Endothelial cell of umbilical vein (primary cell): ENCODE measurements at regions not wholly inside any gene's neighbourhood (a gene's known extent, or its start where the extent isn't known, plus 50 kb on each side); places are given as distances from the start of the nearest gene placed in this dataset.

Source experiments
- BruUV-seq: library from RNA; stranded (reverse); fragments of 400-500 nt; replicated peaks from 2 replicates; lab custom pipeline; 2021; lab: Mats Ljungman, UMichigan
- CTCF ChIA-PET: fragments of 300-600, 350-600 bp; sonication (Branson Sonifier 250); formaldehyde crosslinking; loops from one replicate; lab custom pipeline; 2021; ENCODE audit warnings: antibody characterized with exemption, inconsistent platforms; lab: Charles Lee
- POLR2A ChIA-PET: fragments of 300-600, 350-600 bp; sonication (Branson Sonifier 250); formaldehyde crosslinking; loops from one replicate; lab custom pipeline; 2021; ENCODE audit warnings: antibody characterized with exemption, inconsistent platforms; lab: Charles Lee
- DNase-seq: peaks from one replicate; pipeline ENCODE4 v3.0.0-alpha.2; 2011; ENCODE audit warnings: low read depth, low spot score
- FAIRE-seq: peaks from 2 replicates; lab custom pipeline; 2011; peaks lifted over from hg19 to GRCh38; lab: Jason Lieb, UNC
- H2AFZ ChIP-seq: 2 replicates; pipeline ENCODE4 v1.6.0; 2012; ENCODE audit warnings: low read depth, low read length, control low read depth, inconsistent platforms
- H3K27ac ChIP-seq: 2 replicates; pipeline ENCODE4 v1.5.1; 2011; ENCODE audit warnings: low read depth, mild to moderate bottlenecking, control low read depth, low read length, moderate library complexity; ENCODE audit not compliant: insufficient read depth
- H3K27me3 ChIP-seq, 2 experiments: 2 replicates each; pipeline versions ENCODE4 v1.6.0 to v1.6.1; 2011; ENCODE audit warnings: low read length in 2 of 2, mixed read lengths in 1 of 2; ENCODE audit not compliant: control insufficient read depth in 2 of 2, insufficient read depth in 2 of 2
- H3K36me3 ChIP-seq, 2 experiments: 2 replicates in 1 of 2; 3 replicates in 1 of 2; pipeline ENCODE4 v1.5.1; 2011; ENCODE audit warnings: low read length in 2 of 2, mild to moderate bottlenecking in 1 of 2, moderate library complexity in 1 of 2; ENCODE audit not compliant: control insufficient read depth in 2 of 2, insufficient read depth in 2 of 2; ENCODE audit errors: extremely low read depth in 1 of 2
- H3K4me1 ChIP-seq: 3 replicates; pipeline ENCODE4 v1.5.1; 2011; ENCODE audit warnings: mild to moderate bottlenecking, low read length; ENCODE audit not compliant: control insufficient read depth, insufficient read depth; ENCODE audit errors: extremely low read depth
- H3K4me2 ChIP-seq: 2 replicates; pipeline ENCODE4 v1.6.1; 2011; ENCODE audit warnings: low read length, control low read depth, mixed read lengths; ENCODE audit not compliant: insufficient read depth
- H3K4me3 ChIP-seq, 3 experiments: fragments of 200-600 bp in 1 of 3; sonication (generic), shearing (Covaris generic) in 1 of 3; replicated peaks in 1 of 3; 2 replicates each; pipeline ENCODE4 v1.5.1; 2011 to 2016; ENCODE audit warnings: control low read depth in 3 of 3, low read length in 3 of 3, mild to moderate bottlenecking in 2 of 3, inconsistent platforms in 1 of 3, low read depth in 1 of 3, moderate library complexity in 1 of 3; ENCODE audit not compliant: insufficient read depth in 1 of 3
- H3K79me2 ChIP-seq: 2 replicates; pipeline ENCODE4 v1.6.0; 2012; ENCODE audit warnings: low read length, inconsistent platforms; ENCODE audit not compliant: control insufficient read depth, insufficient read depth
- H3K9ac ChIP-seq: replicated peaks from 2 replicates; pipeline ENCODE3; 2011; ENCODE audit warnings: low read length, control low read depth; ENCODE audit not compliant: insufficient read depth; ENCODE audit errors: extremely low read depth
- H3K9me1 ChIP-seq: replicated peaks from 3 replicates; pipeline ENCODE4 v1.6.0; 2011; ENCODE audit warnings: mild to moderate bottlenecking, low read length; ENCODE audit not compliant: control insufficient read depth, insufficient read depth; ENCODE audit errors: extremely low read depth
- H3K9me3 ChIP-seq: replicated peaks from 2 replicates; pipeline ENCODE4 v1.5.1; 2012; ENCODE audit warnings: low read length, inconsistent platforms; ENCODE audit not compliant: control insufficient read depth, insufficient read depth
- H4K20me1 ChIP-seq: replicated peaks from 2 replicates; pipeline ENCODE3; 2011; ENCODE audit warnings: mild to moderate bottlenecking, low read length; ENCODE audit not compliant: control insufficient read depth, insufficient read depth; ENCODE audit errors: extremely low read depth
- EZH2 ChIP-seq: IDR thresholded peaks from 2 replicates; pipeline ENCODE4 v1.6.1; 2012; ENCODE audit warnings: borderline replicate concordance, low read depth, mild to moderate bottlenecking, moderate library complexity, low read length, inconsistent platforms; ENCODE audit not compliant: severe bottlenecking
- FOS ChIP-seq: IDR thresholded peaks from 2 replicates; pipeline ENCODE4 v1.6.1; 2011; ENCODE audit warnings: mild to moderate bottlenecking, low read length, moderate library complexity, borderline replicate concordance; ENCODE audit not compliant: insufficient read depth
- GATA2 ChIP-seq: IDR thresholded peaks from 2 replicates; pipeline ENCODE4 v1.7.0; 2011; ENCODE audit warnings: low read depth, mild to moderate bottlenecking, moderate library complexity, mixed read lengths, low read length; ENCODE audit not compliant: insufficient read length, insufficient read depth
- JUN ChIP-seq: IDR thresholded peaks from 2 replicates; pipeline ENCODE4 v1.6.1; 2011; ENCODE audit warnings: borderline replicate concordance, low read depth; ENCODE audit not compliant: insufficient read length, insufficient read depth
- MYC ChIP-seq: IDR thresholded peaks from one replicate; pipeline ENCODE4 v1.6.1; 2011; ENCODE audit warnings: mild to moderate bottlenecking, low read depth, low read length
- POLR2A ChIP-seq: IDR thresholded peaks from 2 replicates; pipeline ENCODE4 v1.6.1; 2012; ENCODE audit warnings: low read depth, mild to moderate bottlenecking, control low read depth, low read length
- POLR2AphosphoS5 ChIP-seq: IDR thresholded peaks from 2 replicates; pipeline ENCODE4 v1.6.1; 2012; ENCODE audit warnings: low read depth, mild to moderate bottlenecking, control low read depth, low read length, moderate library complexity; ENCODE audit not compliant: insufficient read depth
- dilution Hi-C: fragments of 300-500 bp; cut with MboI; formaldehyde crosslinking; loops from one replicate; pipeline ENCODE4 v1.15.0; 2019; ENCODE audit warnings: low sequenced_read_pairs; ENCODE audit not compliant: extremely low pct_ligation_motif_present
- intact Hi-C: fragments of 100-400 bp; cut with micrococcal nuclease; formaldehyde crosslinking; loops from one replicate; pipeline ENCODE4 v1.10.0; 2022
- TF ChIP-seq, protein P1 (sequence below): IDR thresholded peaks from 2 replicates; pipeline ENCODE4 v1.6.1; 2011; ENCODE audit not compliant: insufficient read depth, insufficient read length
- TF ChIP-seq, protein P2 (sequence below), 2 donors: IDR thresholded peaks; 1 replicate in 1 of 2; 2 replicates in 1 of 2; pipeline ENCODE4 v1.5.1; 2011; ENCODE audit warnings: low read length in 2 of 2, mild to moderate bottlenecking in 2 of 2, moderate library complexity in 2 of 2, control low read depth in 1 of 2, inconsistent platforms in 1 of 2, low read depth in 1 of 2; ENCODE audit not compliant: insufficient read depth in 1 of 2; ENCODE audit errors: extremely low read depth in 1 of 2

DNA sequence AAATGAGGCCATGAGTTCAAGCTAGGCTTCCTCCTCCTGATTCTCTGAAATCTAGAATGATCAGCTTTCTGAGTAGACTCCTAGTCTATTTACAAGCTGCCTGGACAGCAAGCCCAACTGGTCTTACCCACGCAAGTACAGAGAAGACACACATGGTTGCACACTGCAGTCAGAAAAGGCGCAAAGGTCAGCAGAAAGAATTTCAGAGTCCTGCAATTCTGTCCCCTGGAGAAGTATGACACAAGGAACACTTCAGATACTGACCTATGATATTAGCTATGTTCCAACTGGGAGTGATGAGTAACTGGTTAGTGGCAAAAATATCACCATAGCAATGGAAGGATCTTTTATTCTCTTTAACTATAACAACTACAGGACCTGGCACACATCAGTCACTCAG lies 336.1 kb upstream of the PKDCC start:
- DNase-seq (no peak), FAIRE-seq (no peak)
- dilution Hi-C loops = no loop called here

More for the DNA sequence above, 336.1 kb upstream of the PKDCC start:
- H3K27ac ChIP-seq = no peak overlapping the region
- intact Hi-C loops = no loop called here
- no peaks in the 10 kb centered on the region for H3K79me2 ChIP-seq
- H2AFZ ChIP-seq = no peak overlapping the region
- H3K9me3 ChIP-seq = no peaks in the 10 kb centered on the region
- H3K36me3 ChIP-seq = no peaks in the 10 kb centered on the region
- POLR2A ChIA-PET = no interaction called here
- no peak overlapping the region for H3K9ac ChIP-seq
- BruUV-seq = no TSS peak
- H4K20me1 ChIP-seq = no peaks in the 10 kb centered on the region
- no peak overlapping the region for H3K4me2 ChIP-seq
- H3K27me3 ChIP-seq = no peaks in the 10 kb centered on the region
- H3K4me3 ChIP-seq = no peak overlapping the region
- H3K9me1 ChIP-seq = no peaks in the 10 kb centered on the region
- TF ChIP-seq JUN (no peak), GATA2 (no peak), MYC (no peak), POLR2A (no peak), POLR2AphosphoS5 (no peak), FOS (no peak), EZH2 (no peak)
- TF ChIP-seq, protein P1, sequence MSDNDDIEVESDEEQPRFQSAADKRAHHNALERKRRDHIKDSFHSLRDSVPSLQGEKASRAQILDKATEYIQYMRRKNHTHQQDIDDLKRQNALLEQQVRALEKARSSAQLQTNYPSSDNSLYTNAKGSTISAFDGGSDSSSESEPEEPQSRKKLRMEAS = no peak
- TF ChIP-seq, protein P2, sequence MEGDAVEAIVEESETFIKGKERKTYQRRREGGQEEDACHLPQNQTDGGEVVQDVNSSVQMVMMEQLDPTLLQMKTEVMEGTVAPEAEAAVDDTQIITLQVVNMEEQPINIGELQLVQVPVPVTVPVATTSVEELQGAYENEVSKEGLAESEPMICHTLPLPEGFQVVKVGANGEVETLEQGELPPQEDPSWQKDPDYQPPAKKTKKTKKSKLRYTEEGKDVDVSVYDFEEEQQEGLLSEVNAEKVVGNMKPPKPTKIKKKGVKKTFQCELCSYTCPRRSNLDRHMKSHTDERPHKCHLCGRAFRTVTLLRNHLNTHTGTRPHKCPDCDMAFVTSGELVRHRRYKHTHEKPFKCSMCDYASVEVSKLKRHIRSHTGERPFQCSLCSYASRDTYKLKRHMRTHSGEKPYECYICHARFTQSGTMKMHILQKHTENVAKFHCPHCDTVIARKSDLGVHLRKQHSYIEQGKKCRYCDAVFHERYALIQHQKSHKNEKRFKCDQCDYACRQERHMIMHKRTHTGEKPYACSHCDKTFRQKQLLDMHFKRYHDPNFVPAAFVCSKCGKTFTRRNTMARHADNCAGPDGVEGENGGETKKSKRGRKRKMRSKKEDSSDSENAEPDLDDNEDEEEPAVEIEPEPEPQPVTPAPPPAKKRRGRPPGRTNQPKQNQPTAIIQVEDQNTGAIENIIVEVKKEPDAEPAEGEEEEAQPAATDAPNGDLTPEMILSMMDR (IDR thresholded peaks at IDR 0.05; ENCODE audit: extremely low read depth in 1 of 2, insufficient read depth in 1 of 2, low read depth in 1 of 2, low read length in 2 of 2) = no peak
- H3K4me1 ChIP-seq = no peaks in the 10 kb centered on the region
- CTCF ChIA-PET = no interaction called here
